HG02840 (cell line): ENCODE measurements at regions not wholly inside any gene's neighbourhood (a gene's known extent, or its start where the extent isn't known, plus 50 kb on each side); places are given as distances from the start of the nearest gene placed in this dataset.
"Not testable (repeated sequence)": the region's sequence is repeated elsewhere in the genome, so short reads cannot be mapped to it uniquely, and the experiment has no call there.

ENCODE experiments used
- ATAC-seq: cut with Tn5 transposase; IDR thresholded peaks from one replicate; pipeline ENCODE4 v1.9.1; 2021; ENCODE audit warnings: mild to moderate bottlenecking, moderate library complexity, moderate number of reproducible peaks; ENCODE audit not compliant: unreplicated experiment, low FRiP score

DNA sequence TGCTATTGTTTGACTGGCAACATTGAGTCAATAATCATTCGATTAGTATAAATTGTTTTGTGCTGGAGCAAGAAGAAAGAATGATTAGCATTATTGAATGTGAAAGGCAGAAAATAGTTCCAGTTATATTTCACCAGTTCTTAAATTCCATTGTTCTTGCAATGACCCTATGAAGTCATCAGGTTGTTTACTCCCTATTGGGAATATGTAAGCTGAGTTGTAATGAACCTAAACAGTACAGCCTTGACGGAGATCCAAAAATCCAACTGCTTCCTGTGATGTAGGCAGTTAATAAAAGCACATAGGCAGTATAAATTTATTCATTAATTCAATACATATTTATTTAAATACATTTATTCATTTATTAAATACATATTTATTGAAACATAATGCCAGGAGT, 947.5 kb downstream of the PCDH7 start:
- ATAC-seq, result no peak

- no peak for ATAC-seq
Observed at GRCh38 chr4:31674313-31674947, 954.3 kb downstream of the PCDH7 start.

GRCh38 chr4:31678356-31678755, 958.2 kb downstream of the PCDH7 start:
- no peak for ATAC-seq

- ATAC-seq, result no peak
Observed at GRCh38 chr4:31682796-31683195, 962.6 kb downstream of the PCDH7 start.

GRCh38 chr4:31687717-31688342, 967.7 kb downstream of the PCDH7 start:
- ATAC-seq, result no peak

DNA sequence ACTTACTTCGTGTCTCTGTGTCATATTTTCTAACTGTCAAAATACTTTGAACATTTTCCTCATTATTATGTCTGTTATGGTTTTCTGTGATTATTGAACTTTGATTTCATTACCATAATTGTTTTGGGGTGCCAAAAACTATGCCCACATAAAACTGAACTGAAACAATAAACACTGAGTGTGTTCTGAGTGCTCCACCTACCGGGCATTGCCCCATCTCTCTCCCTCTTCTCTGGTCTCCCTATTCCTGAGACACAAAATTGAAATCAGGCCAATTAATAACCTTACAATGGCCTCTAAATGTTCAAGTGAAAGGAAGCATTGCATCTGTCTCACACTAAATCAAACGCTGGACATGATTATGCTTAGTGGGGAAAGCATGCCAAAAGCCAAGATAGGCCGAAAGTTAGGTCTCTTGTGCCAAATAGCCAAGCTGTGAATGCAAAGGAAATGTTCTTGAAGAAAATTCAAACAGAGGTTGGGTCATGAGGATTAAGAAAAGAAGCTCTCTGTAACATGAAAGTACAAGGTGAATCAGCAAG, 972.3 kb downstream of the PCDH7 start:
- ATAC-seq, result no peak

GRCh38 chr4:31701256-31701655, 981.1 kb downstream of the PCDH7 start:
- ATAC-seq, result no peak

GRCh38 chr4:31702326-31702725, 982.2 kb downstream of the PCDH7 start:
- ATAC-seq, result no peak

DNA sequence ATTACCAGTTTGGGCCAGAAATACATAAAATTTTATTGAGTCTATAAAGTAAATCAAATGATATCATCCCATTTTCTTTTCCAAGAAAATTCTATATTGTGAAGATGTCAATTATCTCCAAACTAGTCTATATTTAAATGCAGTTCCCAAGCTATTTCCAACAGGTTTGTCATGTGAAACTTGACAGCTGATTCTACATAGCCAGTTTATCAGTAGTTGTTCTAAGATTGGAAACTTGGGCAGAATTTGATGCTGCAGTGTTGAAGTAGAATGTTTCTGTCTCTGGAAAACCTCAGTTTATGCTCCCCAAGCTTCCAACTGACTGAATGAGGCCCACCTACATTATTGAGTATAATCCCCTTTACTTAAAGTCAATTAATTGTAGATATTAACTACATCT, 994.1 kb downstream of the PCDH7 start:
- ATAC-seq, result no peak

GRCh38 chr4:31715302-31715701, 995.1 kb downstream of the PCDH7 start:
- no peak for ATAC-seq

- ATAC-seq, result no peak
Observed at GRCh38 chr4:31727030-31727429, 1006.9 kb downstream of the PCDH7 start.

GRCh38 chr4:31735004-31735403, 1014.8 kb downstream of the PCDH7 start:
- no peak for ATAC-seq

- no peak for ATAC-seq
Observed at GRCh38 chr4:31737419-31737818, 1017.2 kb downstream of the PCDH7 start.

DNA sequence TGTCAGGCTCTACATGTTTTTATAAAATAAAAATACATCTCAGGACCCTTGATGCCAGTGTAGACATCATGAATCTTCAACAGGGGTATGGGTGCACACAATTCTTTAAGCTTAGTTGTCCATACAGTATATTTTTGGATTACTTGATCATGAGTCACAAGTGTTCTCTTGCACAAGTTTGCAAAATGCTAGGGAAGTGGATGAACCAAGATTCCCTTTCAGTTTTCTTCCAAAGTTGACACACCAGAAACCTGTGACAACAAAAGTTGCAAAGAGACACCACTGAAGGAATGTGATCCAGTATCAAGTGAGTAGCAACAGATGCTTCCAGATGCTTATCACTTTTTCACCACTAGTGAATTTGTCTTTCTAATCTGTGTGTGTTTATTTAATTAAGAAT, 1021.2 kb downstream of the PCDH7 start:
- ATAC-seq, result no peak

DNA sequence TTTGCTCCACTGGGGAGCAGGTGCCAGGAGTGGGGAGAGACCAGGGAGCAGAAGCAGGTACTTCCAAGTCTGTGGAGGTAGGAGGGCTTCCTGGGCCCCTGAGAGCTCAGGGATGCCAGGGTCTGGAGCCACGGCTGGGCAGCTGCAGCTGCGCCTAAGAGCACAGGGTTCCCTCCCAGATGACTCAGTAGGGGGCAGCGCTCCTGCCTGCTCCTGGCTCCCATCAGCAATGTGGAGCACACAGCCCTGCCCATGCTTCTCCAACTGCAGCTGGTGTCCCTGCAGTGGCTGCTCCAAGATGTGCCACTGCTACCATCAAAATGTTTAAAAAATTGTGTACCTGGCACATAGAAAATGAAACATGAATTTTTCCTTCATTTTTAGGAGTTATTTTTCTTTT, 1028.2 kb downstream of the PCDH7 start:
- ATAC-seq, result no peak

GRCh38 chr4:31750581-31750980, 1030.4 kb downstream of the PCDH7 start:
- not testable (repeated sequence) for ATAC-seq

DNA sequence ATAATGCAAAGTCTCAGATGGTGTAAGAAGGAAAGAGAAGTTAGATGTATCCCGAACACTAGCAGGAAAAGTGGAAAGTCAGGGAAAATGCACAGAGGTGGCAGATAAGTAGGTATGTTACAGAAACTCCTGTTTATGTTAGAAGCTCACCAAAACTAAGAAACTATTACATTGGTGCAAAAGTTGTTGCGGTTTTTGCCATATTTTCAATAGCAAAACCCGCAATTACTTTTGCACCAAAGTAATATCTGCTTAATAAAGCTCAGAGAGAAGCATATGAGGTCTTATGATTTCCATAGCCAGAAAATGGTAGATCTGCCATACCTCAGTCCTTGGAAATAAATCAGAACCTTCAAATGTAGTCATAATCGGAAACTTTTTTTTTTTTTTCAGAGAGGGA, 1035.6 kb downstream of the PCDH7 start:
- ATAC-seq, result no peak

- no peak for ATAC-seq
Observed at GRCh38 chr4:31768756-31769155, 1048.6 kb downstream of the PCDH7 start.

GRCh38 chr4:31783311-31783710, 1063.1 kb downstream of the PCDH7 start:
- no peak for ATAC-seq

GRCh38 chr4:31784558-31784957, 1064.4 kb downstream of the PCDH7 start:
- ATAC-seq, result no peak

DNA sequence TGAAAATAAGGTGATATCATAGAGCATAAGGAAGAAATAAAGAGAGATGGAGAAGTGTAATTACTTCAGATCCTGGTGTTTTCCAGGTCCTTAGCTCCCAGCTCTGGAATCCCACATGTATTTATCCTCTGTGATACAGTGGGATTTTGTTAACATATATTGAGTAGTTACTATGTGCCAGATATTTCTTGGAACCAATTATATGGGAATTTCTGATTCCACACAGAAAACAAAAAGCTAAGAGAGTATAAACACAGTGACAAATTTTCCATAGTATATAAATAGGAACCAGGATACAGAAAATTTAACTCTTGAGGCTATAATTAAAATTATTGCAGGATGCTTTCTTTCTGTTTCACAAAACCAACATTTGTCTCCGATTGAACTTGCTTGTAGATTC, 1067.5 kb downstream of the PCDH7 start:
- ATAC-seq, result no peak

DNA sequence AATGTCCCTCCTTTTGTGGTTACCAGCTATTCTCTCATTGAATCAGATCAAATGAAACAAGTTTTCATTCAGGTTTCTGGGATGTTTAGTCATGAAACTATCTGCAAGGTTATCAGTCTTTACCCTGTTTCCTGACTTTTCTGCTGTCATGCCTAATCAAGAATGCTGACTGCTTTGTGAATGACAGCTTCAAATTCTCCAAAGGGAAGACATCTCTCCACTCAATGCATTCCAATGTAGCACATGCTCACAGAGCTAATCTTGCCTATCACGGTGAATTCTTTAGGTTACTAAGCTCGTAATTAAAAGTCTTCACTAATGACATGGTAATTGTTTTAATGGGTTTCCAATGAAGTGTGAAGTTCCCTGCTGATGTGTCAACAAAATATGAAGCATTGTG, 1068.5 kb downstream of the PCDH7 start:
- ATAC-seq, result no peak
